HEK293 (cell line): ENCODE measurements at regions not wholly inside any gene's neighbourhood (a gene's known extent, or its start where the extent isn't known, plus 50 kb on each side); places are given as distances from the start of the nearest gene placed in this dataset.

Experiments used
- CTCF ChIA-PET: fragments of 350-600 bp; formaldehyde crosslinking; extraction: SDS; loops from one replicate; lab custom pipeline; 2021; ENCODE audit warnings: antibody characterized with exemption; lab: Yijun Ruan, JAX
- POLR2A ChIA-PET: fragments of 300-600 bp; formaldehyde crosslinking; extraction: SDS; loops from one replicate; lab custom pipeline; 2020; ENCODE audit warnings: antibody characterized with exemption, inconsistent platforms; lab: Yijun Ruan, JAX
- H3K27ac ChIP-seq: fragments of 200-500 bp; sonication (Bioruptor generic); 2 replicates; pipeline ENCODE4 v1.5.1; 2014; ENCODE audit warnings: low read depth, low read length, control low read depth, inconsistent platforms; ENCODE audit errors: extremely low read depth
- H3K36me3 ChIP-seq, 2 experiments: fragments of 200-500 bp in 1 of 2; sonication (Bioruptor generic) in 1 of 2; 1 replicate in 1 of 2; 2 replicates in 1 of 2; pipeline ENCODE4 v1.5.1; 2014 to 2017; ENCODE audit warnings: inconsistent platforms in 2 of 2, low read length in 2 of 2; ENCODE audit not compliant: control insufficient read depth in 2 of 2, insufficient read depth in 1 of 2
- H3K4me1 ChIP-seq: fragments of 200-500 bp; sonication (Bioruptor generic); 2 replicates; pipeline ENCODE4 v1.5.1; 2014; ENCODE audit warnings: mild to moderate bottlenecking, low read length, inconsistent platforms; ENCODE audit not compliant: control insufficient read depth, insufficient read depth
- H3K4me3 ChIP-seq: 2 replicates; pipeline ENCODE4 v1.5.1; 2011; ENCODE audit warnings: low read depth, mild to moderate bottlenecking, control low read depth, low read length, moderate library complexity
- H3K9me3 ChIP-seq: fragments of 200-500 bp; sonication (Bioruptor generic); 2 replicates; pipeline ENCODE4 v1.5.1; 2014; ENCODE audit warnings: low read depth, low read length, inconsistent platforms; ENCODE audit not compliant: control insufficient read depth, insufficient read depth
- GFI1B ChIP-seq: fragments of 450-650 bp; formaldehyde crosslinking; IDR thresholded peaks from 2 replicates; pipeline ENCODE4 v1.5.1; 2016; ENCODE audit warnings: missing biosample characterization, missing genetic modification characterization
- PRDM1 ChIP-seq: fragments of 450-650 bp; formaldehyde crosslinking; IDR thresholded peaks from 2 replicates; pipeline ENCODE4; 2016; ENCODE audit warnings: missing biosample characterization, missing genetic modification characterization
- SCRT1 ChIP-seq: fragments of 450-650 bp; formaldehyde crosslinking; IDR thresholded peaks from 2 replicates; pipeline ENCODE4 v1.5.1; 2016; ENCODE audit warnings: missing biosample characterization, missing genetic modification characterization, borderline replicate concordance
- ZBTB17 ChIP-seq: fragments of 450-650 bp; formaldehyde crosslinking; IDR thresholded peaks from 2 replicates; pipeline ENCODE4 v1.5.1; 2016; ENCODE audit warnings: missing biosample characterization, missing genetic modification characterization
- ZBTB21 ChIP-seq: fragments of 450-650 bp; formaldehyde crosslinking; IDR thresholded peaks from 2 replicates; pipeline ENCODE4 v1.5.1; 2017; ENCODE audit warnings: missing biosample characterization, missing genetic modification characterization
- ZNF155 ChIP-seq: fragments of 450-650 bp; formaldehyde crosslinking; IDR thresholded peaks from 2 replicates; pipeline ENCODE4 v1.5.1; 2016; ENCODE audit warnings: missing biosample characterization, missing genetic modification characterization
- ZNF174 ChIP-seq: fragments of 450-650 bp; formaldehyde crosslinking; IDR thresholded peaks from 2 replicates; pipeline ENCODE4 v1.5.0; 2017; ENCODE audit warnings: missing biosample characterization, mild to moderate bottlenecking, missing genetic modification characterization
- ZNF280D ChIP-seq: fragments of 450-650 bp; formaldehyde crosslinking; IDR thresholded peaks from 2 replicates; pipeline ENCODE4 v1.5.1; 2016; ENCODE audit warnings: missing biosample characterization, missing genetic modification characterization
- ZNF302 ChIP-seq: fragments of 450-650 bp; formaldehyde crosslinking; IDR thresholded peaks from 2 replicates; pipeline ENCODE4 v1.5.1; 2016; ENCODE audit warnings: missing biosample characterization, missing genetic modification characterization, low read depth
- ZNF366 ChIP-seq: fragments of 450-650 bp; formaldehyde crosslinking; conservative IDR thresholded peaks from 2 replicates; pipeline ENCODE4 v1.5.1; 2016; ENCODE audit warnings: missing biosample characterization, missing genetic modification characterization
- ZNF514 ChIP-seq: fragments of 450-650 bp; formaldehyde crosslinking; IDR thresholded peaks from 2 replicates; pipeline ENCODE4 v1.5.1; 2016; ENCODE audit warnings: missing biosample characterization, missing genetic modification characterization
- ZNF544 ChIP-seq: fragments of 450-650 bp; formaldehyde crosslinking; IDR thresholded peaks from 2 replicates; pipeline ENCODE4 v1.5.0; 2017; ENCODE audit warnings: missing biosample characterization, missing genetic modification characterization
- ZNF555 ChIP-seq: fragments of 450-650 bp; formaldehyde crosslinking; conservative IDR thresholded peaks from 2 replicates; pipeline ENCODE4 v1.5.1; 2017; ENCODE audit warnings: missing biosample characterization, mild to moderate bottlenecking, missing genetic modification characterization, inconsistent platforms
- ZNF623 ChIP-seq: fragments of 450-650 bp; formaldehyde crosslinking; IDR thresholded peaks from 2 replicates; pipeline ENCODE4 v1.5.1; 2016; ENCODE audit warnings: missing biosample characterization, missing genetic modification characterization
- ZNF624 ChIP-seq: fragments of 450-650 bp; formaldehyde crosslinking; IDR thresholded peaks from 2 replicates; pipeline ENCODE4 v1.5.1; 2017; ENCODE audit warnings: missing biosample characterization, missing genetic modification characterization
- ZNF664 ChIP-seq: fragments of 450-650 bp; formaldehyde crosslinking; IDR thresholded peaks from 2 replicates; pipeline ENCODE4 v1.5.1; 2016; ENCODE audit warnings: missing biosample characterization, missing genetic modification characterization
- ZNF776 ChIP-seq: fragments of 450-650 bp; formaldehyde crosslinking; IDR thresholded peaks from 2 replicates; pipeline ENCODE4 v1.5.0; 2017; ENCODE audit warnings: missing biosample characterization, missing genetic modification characterization, borderline replicate concordance
- ZNF830 ChIP-seq: fragments of 450-650 bp; IDR thresholded peaks from 2 replicates; pipeline ENCODE4 v1.5.0; 2018; ENCODE audit warnings: missing biosample characterization, missing genetic modification characterization, low read depth, mild to moderate bottlenecking, moderate library complexity
- ZSCAN16 ChIP-seq: fragments of 450-650 bp; formaldehyde crosslinking; IDR thresholded peaks from 2 replicates; pipeline ENCODE4 v1.5.1; 2016; ENCODE audit warnings: missing biosample characterization, missing genetic modification characterization
- ZSCAN18 ChIP-seq: fragments of 450-650 bp; formaldehyde crosslinking; IDR thresholded peaks from 2 replicates; pipeline ENCODE4 v1.5.1; 2016; ENCODE audit warnings: missing biosample characterization, missing genetic modification characterization
- TF ChIP-seq, protein P1 (sequence below): fragments of 450-650 bp; formaldehyde crosslinking; IDR thresholded peaks from 2 replicates; pipeline ENCODE4 v1.5.1; 2016; ENCODE audit warnings: missing biosample characterization, missing genetic modification characterization

DNA sequence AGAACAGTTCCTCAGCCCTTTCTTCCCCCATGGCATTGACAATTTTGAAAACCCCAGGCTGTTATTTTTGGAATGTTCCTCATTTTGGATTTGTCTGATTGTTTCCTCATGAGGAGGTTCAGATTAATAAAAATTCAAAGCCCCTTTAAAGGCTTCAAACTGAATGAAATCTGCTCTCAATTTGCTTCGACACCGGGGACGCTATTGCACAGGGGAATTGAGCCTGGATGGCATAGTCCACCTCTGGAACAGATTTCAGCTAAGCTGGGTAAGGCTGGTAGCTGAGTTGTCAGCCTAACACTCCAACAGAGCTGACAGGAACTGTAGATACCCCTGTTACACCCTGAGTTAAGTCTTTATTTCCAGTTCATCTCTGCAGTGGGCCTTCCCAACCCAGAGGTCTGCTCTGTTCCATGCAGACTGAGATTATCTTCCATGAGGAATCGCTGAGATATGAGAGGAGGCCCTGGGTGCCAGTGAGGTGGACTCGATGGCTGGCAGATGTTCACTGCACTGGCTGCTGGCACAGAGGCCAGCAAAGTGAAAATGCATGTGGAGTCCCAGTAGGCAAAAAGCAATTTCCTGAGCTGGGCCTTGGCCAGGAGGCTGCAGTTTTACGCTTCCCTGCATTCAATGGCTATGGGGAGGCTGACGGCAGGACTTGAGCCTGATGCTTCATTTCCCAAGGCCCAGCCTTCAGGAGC, 73.3 kb upstream of the PAX1 start:
- Histone ChIP-seq H3K36me3 (no peaks in the 10 kb centered on the region), H3K4me3 (no peak overlapping the region), H3K9me3 (no peaks in the 10 kb centered on the region), H3K4me1 (no peaks in the 10 kb centered on the region), H3K27ac (no peak overlapping the region)
- no peak for TF ChIP-seq ZSCAN16 (tag by site-specific recombination)
- TF ChIP-seq ZBTB21 (tag by site-specific recombination) = no peak
- TF ChIP-seq ZNF664 = no peak
- TF ChIP-seq ZBTB17 = no peak
- no peak for TF ChIP-seq ZNF776 (tag by site-specific recombination)
- TF ChIP-seq ZNF155 (tag by site-specific recombination) = no peak
- TF ChIP-seq ZNF544 (tag by site-specific recombination) = no peak
- CTCF ChIA-PET = interaction anchor here (0.5 kb wide), 1 partner anchor 16 kb away, joined by 3 read pairs; no protein-coding TSS in a partner anchor
- POLR2A ChIA-PET = no interaction called here

- POLR2A ChIA-PET = interaction anchor here (0.6 kb wide), 1 partner anchor 1721 kb away, joined by 4 read pairs; no protein-coding TSS in a partner anchor
- TF ChIP-seq ZNF302 = no peak
- TF ChIP-seq GFI1B (tag by site-specific recombination) = no peak
- TF ChIP-seq, all 188 proteins: peak for 0
- Histone ChIP-seq H3K9me3 (no peaks in the 10 kb centered on the region), H3K36me3 (no peaks in the 10 kb centered on the region), H3K4me3 (no peak overlapping the region), H3K4me1 (no peaks in the 10 kb centered on the region), H3K27ac (no peak overlapping the region)
- CTCF ChIA-PET = interaction anchor here (0.6 to 2.0 kb wide), 3 partner anchors 11 to 107 kb away, joined by 3 to 6 read pairs (median 5); no protein-coding TSS in a partner anchor
These were observed 76.7 kb upstream of the PAX1 start for GRCh38 chr20:21628800-21629199.

DNA sequence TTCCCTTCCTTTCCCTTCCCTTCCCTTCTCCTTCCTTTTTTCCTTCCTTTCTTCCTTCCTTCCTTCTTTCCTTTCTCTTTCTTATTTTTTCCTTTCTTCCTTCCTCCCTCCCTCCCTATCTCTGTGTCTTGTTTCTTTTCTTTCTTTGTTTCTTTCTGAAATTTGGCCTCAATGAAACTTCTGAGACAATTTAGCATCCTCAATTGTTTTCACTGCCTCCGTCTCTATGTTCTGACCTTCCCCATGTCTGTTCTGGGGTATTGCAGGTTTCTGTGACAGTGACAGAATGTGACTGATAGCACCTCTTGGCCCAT, 81.7 kb upstream of the PAX1 start:
- no peak overlapping the region for H3K4me3 ChIP-seq
- no peak overlapping the region for H3K27ac ChIP-seq
- POLR2A ChIA-PET = no interaction called here
- no peaks in the 10 kb centered on the region for H3K9me3 ChIP-seq
- TF ChIP-seq ZNF366 (tag by site-specific recombination) = 0 out of 2 replicates have a peak, but pooled peaks have one; percentile 3
- TF ChIP-seq ZNF555 (tag by site-specific recombination) = no peak
- no peak for TF ChIP-seq ZNF514 (tag by site-specific recombination)
- TF ChIP-seq ZSCAN18 (tag by site-specific recombination) = no peak
- TF ChIP-seq ZNF174 (tag by site-specific recombination) = no peak
- TF ChIP-seq PRDM1 (tag by site-specific recombination) = 0 out of 2 replicates have a peak, but pooled peaks have one; percentile 2
- TF ChIP-seq, all 188 proteins: peak for 2
- no peaks in the 10 kb centered on the region for H3K4me1 ChIP-seq
- CTCF ChIA-PET = interaction anchor here (1.4 kb wide), 1 partner anchor 186 kb away, joined by 4 read pairs; no protein-coding TSS in a partner anchor
- no peaks in the 10 kb centered on the region for H3K36me3 ChIP-seq

GRCh38 chr20:21623074-21623780, 82.2 kb upstream of the PAX1 start:
- no peak overlapping the region for H3K4me3 ChIP-seq
- no peaks in the 10 kb centered on the region for H3K9me3 ChIP-seq
- H3K36me3 ChIP-seq = no peaks in the 10 kb centered on the region
- POLR2A ChIA-PET = no interaction called here
- CTCF ChIA-PET = interaction anchor here (0.6 to 1.4 kb wide), 3 partner anchors 9 to 186 kb away, joined by 3 to 5 read pairs (median 4); no protein-coding TSS in a partner anchor
- H3K4me1 ChIP-seq = no peaks in the 10 kb centered on the region
- no peak overlapping the region for H3K27ac ChIP-seq
- TF ChIP-seq ZNF830 (tag by site-specific recombination) (no peak), ZNF280D (no peak), ZNF366 (tag by site-specific recombination) (0 out of 2 replicates have a peak, but pooled peaks have one; percentile 14), SCRT1 (tag by site-specific recombination) (no peak), ZBTB17 (no peak), ZNF624 (tag by site-specific recombination) (no peak), ZNF623 (no peak)
- TF ChIP-seq, protein P1, sequence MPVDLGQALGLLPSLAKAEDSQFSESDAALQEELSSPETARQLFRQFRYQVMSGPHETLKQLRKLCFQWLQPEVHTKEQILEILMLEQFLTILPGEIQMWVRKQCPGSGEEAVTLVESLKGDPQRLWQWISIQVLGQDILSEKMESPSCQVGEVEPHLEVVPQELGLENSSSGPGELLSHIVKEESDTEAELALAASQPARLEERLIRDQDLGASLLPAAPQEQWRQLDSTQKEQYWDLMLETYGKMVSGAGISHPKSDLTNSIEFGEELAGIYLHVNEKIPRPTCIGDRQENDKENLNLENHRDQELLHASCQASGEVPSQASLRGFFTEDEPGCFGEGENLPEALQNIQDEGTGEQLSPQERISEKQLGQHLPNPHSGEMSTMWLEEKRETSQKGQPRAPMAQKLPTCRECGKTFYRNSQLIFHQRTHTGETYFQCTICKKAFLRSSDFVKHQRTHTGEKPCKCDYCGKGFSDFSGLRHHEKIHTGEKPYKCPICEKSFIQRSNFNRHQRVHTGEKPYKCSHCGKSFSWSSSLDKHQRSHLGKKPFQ (tag by site-specific recombination) = no peak
